Thymus (tissue), 11 donors: ENCODE measurements at regions not wholly inside any gene's neighbourhood (a gene's known extent, or its start where the extent isn't known, plus 50 kb on each side); places are given as distances from the start of the nearest gene placed in this dataset.
A peak's percentile ranks its signal among the peaks of the same experiment; 100 is the strongest.

Source experiments
- DNase-seq, 9 donors: peaks; one replicate each; pipeline ENCODE4 v3.0.0-alpha.2; 2013; ENCODE audit warnings: low spot score in 9 of 9, low read depth in 6 of 9, missing footprints in 1 of 9
- H3K27ac ChIP-seq, 2 donors: one replicate each; pipeline ENCODE4 v1.5.1; 2013; ENCODE audit warnings: control low read depth in 1 of 2, low read depth in 1 of 2, low read length in 1 of 2, mild to moderate bottlenecking in 1 of 2, moderate library complexity in 1 of 2
- H3K27me3 ChIP-seq, 2 donors: one replicate each; pipeline ENCODE4 v1.5.1; 2013; ENCODE audit warnings: low read length in 1 of 2; ENCODE audit not compliant: control insufficient read depth in 2 of 2, insufficient read depth in 1 of 2
- H3K36me3 ChIP-seq, 2 donors: one replicate each; pipeline ENCODE4 v1.5.1; 2013; ENCODE audit warnings: low read length in 1 of 2, mild to moderate bottlenecking in 1 of 2, moderate library complexity in 1 of 2; ENCODE audit not compliant: control insufficient read depth in 2 of 2, insufficient read depth in 2 of 2
- H3K4me1 ChIP-seq, 2 donors: one replicate each; pipeline ENCODE4 v1.5.1; 2013; ENCODE audit warnings: low read length in 2 of 2; ENCODE audit not compliant: control insufficient read depth in 2 of 2, insufficient read depth in 2 of 2
- H3K4me3 ChIP-seq, 2 donors: one replicate each; pipeline ENCODE4 v1.5.1; 2013; ENCODE audit warnings: low read length in 2 of 2, control low read depth in 1 of 2, mild to moderate bottlenecking in 1 of 2
- H3K9me3 ChIP-seq, 2 donors: one replicate each; pipeline ENCODE4 v1.5.1; 2013; ENCODE audit warnings: low read length in 1 of 2, mild to moderate bottlenecking in 1 of 2; ENCODE audit not compliant: control insufficient read depth in 2 of 2, insufficient read depth in 1 of 2
- WGBS: extraction: QIAGEN DNeasy Blood & Tissue Kit; methylation state at CpG from one replicate; pipeline ENCODE4 v1.1.7; 2013; 5-methylcytosine and 5-hydroxymethylcytosine counted together
- donor health status: healthy.

DNA sequence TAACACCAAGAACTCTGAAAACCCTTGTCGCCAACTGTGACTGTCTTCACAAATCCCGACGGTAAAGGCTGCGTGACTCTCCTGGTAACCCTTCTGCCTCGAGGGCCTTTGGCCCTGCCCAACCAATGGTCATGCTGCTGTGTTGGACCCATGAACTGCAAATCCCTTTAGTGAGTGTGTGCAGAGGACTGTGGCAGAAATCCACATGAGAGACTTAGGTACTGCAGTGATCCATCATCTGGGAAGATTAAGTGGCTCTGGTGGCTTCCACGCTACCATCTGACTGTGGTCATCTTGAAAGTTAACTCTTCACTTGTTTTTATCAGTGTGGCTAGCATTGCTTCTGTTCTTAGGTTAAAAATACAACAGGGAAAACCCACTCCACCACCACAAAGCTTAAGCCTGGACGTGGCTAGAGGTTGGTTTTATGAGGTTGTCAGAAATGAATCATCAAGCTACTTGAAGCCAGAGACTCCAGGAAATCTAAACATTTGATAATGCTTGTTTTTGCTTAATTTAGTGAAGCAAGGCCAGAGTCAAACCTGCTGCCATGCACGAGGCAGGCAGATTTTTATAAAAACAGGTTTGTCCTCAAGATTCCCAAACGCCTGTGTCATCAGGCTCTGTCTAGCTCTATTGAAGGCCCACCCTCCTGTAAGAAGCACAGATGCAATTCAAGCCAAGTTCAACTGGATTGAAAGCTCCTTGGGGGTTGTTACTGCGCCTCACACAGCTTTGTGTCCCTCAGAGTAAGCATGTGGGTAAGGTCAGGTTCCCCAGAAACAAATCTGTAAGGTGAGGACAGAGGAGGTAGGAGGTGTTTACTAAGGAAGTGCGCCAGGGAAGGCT is 52.7 kb upstream of the ERCC6L2 start:
- peak overlapping the region; percentile 32 to 33 for H3K27ac ChIP-seq
- 81% methylated on average over 11 of the region's 11 CpGs for WGBS

DNA sequence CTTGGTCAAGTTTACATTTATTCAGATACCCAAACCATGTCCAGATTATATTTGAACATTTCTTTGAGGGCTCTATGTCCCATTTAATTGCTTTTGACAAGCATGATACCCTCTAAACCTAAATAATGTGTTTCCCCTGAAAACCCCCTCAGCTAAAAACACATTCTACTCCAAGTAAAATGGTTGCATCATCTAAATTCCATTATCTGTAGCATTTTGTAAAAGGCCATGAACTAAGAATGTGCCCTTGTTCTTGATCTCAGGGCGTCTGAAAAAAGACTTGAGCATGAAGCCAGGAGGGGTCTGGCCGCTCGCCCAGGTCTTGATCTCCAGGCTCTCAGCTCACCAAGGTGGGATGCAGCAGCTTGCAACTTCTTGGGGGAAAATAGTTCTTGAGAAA is 53.5 kb upstream of the ERCC6L2 start:
- Histone ChIP-seq H3K27ac (no peak overlapping the region), H3K4me1 (no peaks in the 10 kb centered on the region), H3K9me3 (no peaks in the 10 kb centered on the region), H3K36me3 (no peaks in the 10 kb centered on the region), H3K27me3 (no peaks in the 10 kb centered on the region), H3K4me3 (no peak overlapping the region)
- DNase-seq: no peak
- 99% methylated on average over 3 of the region's 3 CpGs for WGBS

More for the DNA sequence above, 52.7 kb upstream of the ERCC6L2 start:
- peak in 1 of 9 donors; percentile 10 for DNase-seq
- Histone ChIP-seq H3K4me1 (no peaks in the 10 kb centered on the region), H3K4me3 (no peak overlapping the region), H3K27me3 (no peaks in the 10 kb centered on the region), H3K9me3 (no peaks in the 10 kb centered on the region), H3K36me3 (no peaks in the 10 kb centered on the region)

DNA sequence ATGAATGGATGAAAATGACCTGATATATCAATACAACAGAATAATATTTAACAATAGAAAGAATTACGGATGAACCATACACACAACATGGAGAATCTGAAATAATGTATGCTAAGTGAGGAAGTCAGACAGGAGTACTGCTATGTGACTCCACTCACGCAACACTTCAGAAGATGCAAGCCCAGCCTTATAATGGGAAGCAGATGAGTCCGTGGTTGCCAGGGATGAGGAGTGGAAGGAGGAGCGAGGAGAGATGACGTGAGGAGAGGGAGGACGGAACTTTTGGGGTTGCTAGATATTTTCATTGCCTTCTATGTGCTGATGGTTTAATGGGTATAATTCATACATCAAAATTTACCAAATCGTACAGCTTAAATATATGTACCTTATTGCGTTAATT is 55.4 kb upstream of the ERCC6L2 start:
- H3K27me3 ChIP-seq: no peaks in the 10 kb centered on the region
- DNase-seq: no peak
- WGBS: 98% methylated on average over 8 of the region's 8 CpGs
- no peaks in the 10 kb centered on the region for H3K9me3 ChIP-seq
- H3K36me3 ChIP-seq: no peaks in the 10 kb centered on the region
- no peaks in the 10 kb centered on the region for H3K4me1 ChIP-seq
- no peak overlapping the region for H3K27ac ChIP-seq
- H3K4me3 ChIP-seq: no peak overlapping the region

DNA sequence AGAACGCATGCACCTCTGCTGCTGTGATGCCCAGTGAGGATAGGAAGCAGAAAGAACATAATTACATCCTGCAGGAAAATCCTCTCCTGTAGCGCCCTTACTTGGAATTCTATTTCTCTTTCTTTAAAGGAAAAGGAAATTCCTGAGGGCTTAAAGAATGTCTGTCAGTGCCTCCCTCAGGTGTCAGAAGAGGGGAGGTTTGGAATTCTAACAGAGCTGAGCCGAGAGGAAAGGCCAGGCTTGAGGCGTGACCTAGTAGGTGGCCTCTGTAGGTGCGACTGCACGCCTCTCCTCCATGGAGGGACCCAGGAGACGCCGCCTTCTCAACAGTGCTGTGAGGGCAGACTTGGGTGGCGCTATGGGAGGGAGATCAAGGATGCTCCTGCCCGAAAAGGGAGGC is 55.9 kb upstream of the ERCC6L2 start:
- H3K36me3 ChIP-seq: no peaks in the 10 kb centered on the region
- no peak overlapping the region for H3K27ac ChIP-seq
- no peaks in the 10 kb centered on the region for H3K27me3 ChIP-seq
- WGBS: 98% methylated on average over 10 of the region's 10 CpGs
- H3K9me3 ChIP-seq: no peaks in the 10 kb centered on the region
- no peaks in the 10 kb centered on the region for H3K4me1 ChIP-seq
- no peak for DNase-seq
- H3K4me3 ChIP-seq: no peak overlapping the region

DNA sequence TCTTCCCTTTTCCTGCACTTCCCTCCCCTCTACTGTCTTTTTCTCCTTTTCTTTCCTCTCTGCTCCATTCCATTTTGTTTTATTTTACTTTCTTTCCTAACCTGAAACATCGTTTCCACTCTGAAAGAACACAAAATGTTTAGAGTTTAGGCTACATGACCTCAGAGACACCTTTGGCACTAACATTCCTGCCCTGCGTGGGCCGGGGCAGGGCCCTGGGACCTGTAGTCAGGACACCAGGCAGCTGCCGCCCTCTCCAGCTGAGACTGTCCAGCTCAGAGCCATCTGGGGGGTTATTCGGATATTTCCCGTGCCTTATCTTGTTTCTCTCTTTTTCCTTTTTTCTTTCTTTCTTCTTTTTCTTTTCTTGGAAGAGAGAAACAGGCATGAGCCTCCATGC is 58.3 kb upstream of the ERCC6L2 start:
- Histone ChIP-seq H3K4me3 (no peak overlapping the region), H3K27ac (no peak overlapping the region), H3K9me3 (no peaks in the 10 kb centered on the region), H3K27me3 (no peaks in the 10 kb centered on the region), H3K36me3 (no peaks in the 10 kb centered on the region), H3K4me1 (no peaks in the 10 kb centered on the region)
- 97% methylated on average over 6 of the region's 6 CpGs for WGBS
- DNase-seq: no peak

DNA sequence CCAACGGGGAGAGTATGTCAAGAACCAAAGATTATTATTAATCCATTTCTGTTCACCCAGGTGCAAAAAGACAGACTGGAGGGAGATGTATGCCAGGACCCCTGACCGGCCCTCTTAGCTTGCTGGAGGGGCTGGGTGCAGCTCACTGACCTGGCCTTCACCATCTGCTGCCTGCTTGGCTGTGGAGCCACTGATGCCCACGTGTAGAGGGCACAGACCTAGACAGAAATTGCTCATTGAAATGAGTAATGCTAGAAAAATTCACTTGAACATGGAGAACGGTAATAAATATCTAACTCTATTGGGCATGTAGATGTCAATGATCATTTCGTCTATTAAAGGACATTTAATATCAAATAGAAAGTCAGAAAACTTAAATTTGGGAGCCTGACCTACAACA is 58.8 kb upstream of the ERCC6L2 start:
- H3K4me3 ChIP-seq: no peak overlapping the region
- H3K36me3 ChIP-seq: no peaks in the 10 kb centered on the region
- H3K27me3 ChIP-seq: no peaks in the 10 kb centered on the region
- H3K4me1 ChIP-seq: no peaks in the 10 kb centered on the region
- 95% methylated on average over 5 of the region's 5 CpGs for WGBS
- DNase-seq: no peak
- no peak overlapping the region for H3K27ac ChIP-seq
- no peaks in the 10 kb centered on the region for H3K9me3 ChIP-seq

DNA sequence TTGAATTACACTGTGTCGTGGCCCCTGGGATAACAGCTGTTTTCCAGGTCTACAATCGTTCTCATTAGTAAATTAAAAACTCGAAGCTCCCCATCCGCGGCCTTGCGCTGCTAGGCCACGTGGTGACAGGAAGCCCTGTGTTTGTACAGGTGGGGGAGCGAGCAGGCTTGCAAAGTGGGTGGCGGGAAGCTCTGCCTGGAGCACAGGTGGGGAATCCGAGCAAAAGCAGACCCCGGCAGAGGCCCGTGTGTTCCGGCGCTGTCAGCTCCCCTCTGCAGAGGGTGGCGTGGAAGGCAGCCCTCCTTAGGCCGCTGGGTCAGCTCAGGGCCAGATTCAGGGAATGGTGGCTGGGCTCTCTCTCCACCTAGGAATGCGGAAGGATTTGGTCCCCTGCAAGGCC is 59.5 kb upstream of the ERCC6L2 start:
- Histone ChIP-seq H3K9me3 (no peaks in the 10 kb centered on the region), H3K4me3 (no peak overlapping the region), H3K4me1 (no peaks in the 10 kb centered on the region), H3K36me3 (no peaks in the 10 kb centered on the region), H3K27ac (no peak overlapping the region), H3K27me3 (no peaks in the 10 kb centered on the region)
- DNase-seq: no peak
- WGBS: 92% methylated on average over 17 of the region's 17 CpGs

DNA sequence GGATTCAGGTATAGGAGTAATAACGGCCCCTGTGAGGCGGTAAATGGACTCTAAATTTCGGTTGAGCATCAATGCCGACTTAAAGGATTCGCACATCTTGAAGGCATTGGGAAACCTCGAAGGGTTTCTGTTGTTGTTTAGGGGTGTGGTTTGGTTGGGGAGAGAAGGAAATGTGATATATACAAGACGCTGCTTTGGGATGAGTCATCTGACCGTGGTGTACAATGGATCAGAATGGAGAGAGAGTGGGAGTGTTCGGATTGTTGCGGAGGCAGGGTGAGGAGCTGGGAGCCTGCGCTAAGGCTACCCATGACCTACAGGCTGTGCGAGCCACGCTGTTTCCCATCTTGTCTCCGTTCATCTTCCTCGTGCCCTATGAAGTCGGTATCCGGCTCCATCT is 60.4 kb upstream of the ERCC6L2 start:
- no peak for DNase-seq
- no peaks in the 10 kb centered on the region for H3K4me1 ChIP-seq
- H3K36me3 ChIP-seq: no peaks in the 10 kb centered on the region
- H3K4me3 ChIP-seq: no peak overlapping the region
- no peaks in the 10 kb centered on the region for H3K9me3 ChIP-seq
- WGBS: 97% methylated on average over 17 of the region's 17 CpGs
- H3K27ac ChIP-seq: no peak overlapping the region
- H3K27me3 ChIP-seq: no peaks in the 10 kb centered on the region

DNA sequence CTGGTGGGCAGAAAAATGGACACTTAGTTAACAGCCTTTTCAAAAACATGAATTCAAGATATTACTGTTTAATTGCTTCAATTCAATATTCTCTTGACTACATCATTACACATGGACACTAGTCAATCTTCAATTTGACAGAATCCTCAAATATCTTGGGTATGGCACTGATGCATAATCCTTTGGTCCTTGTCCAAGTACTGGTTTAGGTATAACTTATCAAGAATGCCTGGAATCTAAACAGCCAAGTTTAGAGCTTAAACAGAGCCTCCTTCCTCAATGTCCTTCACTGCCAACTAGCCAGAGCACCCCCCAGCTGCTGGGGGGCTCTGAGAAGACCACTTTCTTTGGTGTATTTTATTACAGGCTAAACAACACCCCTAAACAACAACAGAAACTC is 61.6 kb upstream of the ERCC6L2 start:
- no peak overlapping the region for H3K4me3 ChIP-seq
- no peak for DNase-seq
- H3K9me3 ChIP-seq: no peaks in the 10 kb centered on the region
- H3K36me3 ChIP-seq: no peaks in the 10 kb centered on the region
- no peaks in the 10 kb centered on the region for H3K4me1 ChIP-seq
- no peaks in the 10 kb centered on the region for H3K27me3 ChIP-seq
- no peak overlapping the region for H3K27ac ChIP-seq
